Endothelial cell of umbilical vein (primary cell): ENCODE measurements at regions not wholly inside any gene's neighbourhood (a gene's known extent, or its start where the extent isn't known, plus 50 kb on each side); places are given as distances from the start of the nearest gene placed in this dataset.

Experiments used
- BruUV-seq: library from RNA; stranded (reverse); fragments of 400-500 nt; replicated peaks from 2 replicates; lab custom pipeline; 2021; lab: Mats Ljungman, UMichigan
- CTCF ChIA-PET: fragments of 300-600, 350-600 bp; sonication (Branson Sonifier 250); formaldehyde crosslinking; loops from one replicate; lab custom pipeline; 2021; ENCODE audit warnings: antibody characterized with exemption, inconsistent platforms; lab: Charles Lee
- POLR2A ChIA-PET: fragments of 300-600, 350-600 bp; sonication (Branson Sonifier 250); formaldehyde crosslinking; loops from one replicate; lab custom pipeline; 2021; ENCODE audit warnings: antibody characterized with exemption, inconsistent platforms; lab: Charles Lee
- DNase-seq: peaks from one replicate; pipeline ENCODE4 v3.0.0-alpha.2; 2011; ENCODE audit warnings: low read depth, low spot score
- FAIRE-seq: peaks from 2 replicates; lab custom pipeline; 2011; peaks lifted over from hg19 to GRCh38; lab: Jason Lieb, UNC
- H2AFZ ChIP-seq: 2 replicates; pipeline ENCODE4 v1.6.0; 2012; ENCODE audit warnings: low read depth, low read length, control low read depth, inconsistent platforms
- H3K27ac ChIP-seq: 2 replicates; pipeline ENCODE4 v1.5.1; 2011; ENCODE audit warnings: low read depth, mild to moderate bottlenecking, control low read depth, low read length, moderate library complexity; ENCODE audit not compliant: insufficient read depth
- H3K27me3 ChIP-seq, 2 experiments: 2 replicates each; pipeline versions ENCODE4 v1.6.0 to v1.6.1; 2011; ENCODE audit warnings: low read length in 2 of 2, mixed read lengths in 1 of 2; ENCODE audit not compliant: control insufficient read depth in 2 of 2, insufficient read depth in 2 of 2
- H3K36me3 ChIP-seq, 2 experiments: 2 replicates in 1 of 2; 3 replicates in 1 of 2; pipeline ENCODE4 v1.5.1; 2011; ENCODE audit warnings: low read length in 2 of 2, mild to moderate bottlenecking in 1 of 2, moderate library complexity in 1 of 2; ENCODE audit not compliant: control insufficient read depth in 2 of 2, insufficient read depth in 2 of 2; ENCODE audit errors: extremely low read depth in 1 of 2
- H3K4me1 ChIP-seq: 3 replicates; pipeline ENCODE4 v1.5.1; 2011; ENCODE audit warnings: mild to moderate bottlenecking, low read length; ENCODE audit not compliant: control insufficient read depth, insufficient read depth; ENCODE audit errors: extremely low read depth
- H3K4me2 ChIP-seq: 2 replicates; pipeline ENCODE4 v1.6.1; 2011; ENCODE audit warnings: low read length, control low read depth, mixed read lengths; ENCODE audit not compliant: insufficient read depth
- H3K4me3 ChIP-seq, 3 experiments: fragments of 200-600 bp in 1 of 3; sonication (generic), shearing (Covaris generic) in 1 of 3; replicated peaks in 1 of 3; 2 replicates each; pipeline ENCODE4 v1.5.1; 2011 to 2016; ENCODE audit warnings: control low read depth in 3 of 3, low read length in 3 of 3, mild to moderate bottlenecking in 2 of 3, inconsistent platforms in 1 of 3, low read depth in 1 of 3, moderate library complexity in 1 of 3; ENCODE audit not compliant: insufficient read depth in 1 of 3
- H3K79me2 ChIP-seq: 2 replicates; pipeline ENCODE4 v1.6.0; 2012; ENCODE audit warnings: low read length, inconsistent platforms; ENCODE audit not compliant: control insufficient read depth, insufficient read depth
- H3K9ac ChIP-seq: replicated peaks from 2 replicates; pipeline ENCODE3; 2011; ENCODE audit warnings: low read length, control low read depth; ENCODE audit not compliant: insufficient read depth; ENCODE audit errors: extremely low read depth
- H3K9me1 ChIP-seq: replicated peaks from 3 replicates; pipeline ENCODE4 v1.6.0; 2011; ENCODE audit warnings: mild to moderate bottlenecking, low read length; ENCODE audit not compliant: control insufficient read depth, insufficient read depth; ENCODE audit errors: extremely low read depth
- H3K9me3 ChIP-seq: replicated peaks from 2 replicates; pipeline ENCODE4 v1.5.1; 2012; ENCODE audit warnings: low read length, inconsistent platforms; ENCODE audit not compliant: control insufficient read depth, insufficient read depth
- H4K20me1 ChIP-seq: replicated peaks from 2 replicates; pipeline ENCODE3; 2011; ENCODE audit warnings: mild to moderate bottlenecking, low read length; ENCODE audit not compliant: control insufficient read depth, insufficient read depth; ENCODE audit errors: extremely low read depth
- CTCF ChIP-seq, 2 donors: IDR thresholded peaks; 1 replicate in 1 of 2; 2 replicates in 1 of 2; pipeline ENCODE4 v1.5.1; 2011; ENCODE audit warnings: low read length in 2 of 2, mild to moderate bottlenecking in 2 of 2, moderate library complexity in 2 of 2, control low read depth in 1 of 2, inconsistent platforms in 1 of 2, low read depth in 1 of 2; ENCODE audit not compliant: insufficient read depth in 1 of 2; ENCODE audit errors: extremely low read depth in 1 of 2
- EZH2 ChIP-seq: IDR thresholded peaks from 2 replicates; pipeline ENCODE4 v1.6.1; 2012; ENCODE audit warnings: borderline replicate concordance, low read depth, mild to moderate bottlenecking, moderate library complexity, low read length, inconsistent platforms; ENCODE audit not compliant: severe bottlenecking
- FOS ChIP-seq: IDR thresholded peaks from 2 replicates; pipeline ENCODE4 v1.6.1; 2011; ENCODE audit warnings: mild to moderate bottlenecking, low read length, moderate library complexity, borderline replicate concordance; ENCODE audit not compliant: insufficient read depth
- GATA2 ChIP-seq: IDR thresholded peaks from 2 replicates; pipeline ENCODE4 v1.7.0; 2011; ENCODE audit warnings: low read depth, mild to moderate bottlenecking, moderate library complexity, mixed read lengths, low read length; ENCODE audit not compliant: insufficient read length, insufficient read depth
- JUN ChIP-seq: IDR thresholded peaks from 2 replicates; pipeline ENCODE4 v1.6.1; 2011; ENCODE audit warnings: borderline replicate concordance, low read depth; ENCODE audit not compliant: insufficient read length, insufficient read depth
- MYC ChIP-seq: IDR thresholded peaks from one replicate; pipeline ENCODE4 v1.6.1; 2011; ENCODE audit warnings: mild to moderate bottlenecking, low read depth, low read length
- POLR2A ChIP-seq: IDR thresholded peaks from 2 replicates; pipeline ENCODE4 v1.6.1; 2012; ENCODE audit warnings: low read depth, mild to moderate bottlenecking, control low read depth, low read length
- POLR2AphosphoS5 ChIP-seq: IDR thresholded peaks from 2 replicates; pipeline ENCODE4 v1.6.1; 2012; ENCODE audit warnings: low read depth, mild to moderate bottlenecking, control low read depth, low read length, moderate library complexity; ENCODE audit not compliant: insufficient read depth
- dilution Hi-C: fragments of 300-500 bp; cut with MboI; formaldehyde crosslinking; loops from one replicate; pipeline ENCODE4 v1.15.0; 2019; ENCODE audit warnings: low sequenced_read_pairs; ENCODE audit not compliant: extremely low pct_ligation_motif_present
- intact Hi-C: fragments of 100-400 bp; cut with micrococcal nuclease; formaldehyde crosslinking; loops from one replicate; pipeline ENCODE4 v1.10.0; 2022
- TF ChIP-seq, protein P1 (sequence below): IDR thresholded peaks from 2 replicates; pipeline ENCODE4 v1.6.1; 2011; ENCODE audit not compliant: insufficient read depth, insufficient read length

GRCh38 chr7:132732321-132732865, 156.1 kb upstream of the PLXNA4 start:
- POLR2A ChIA-PET, result no interaction called here
- H3K79me2 ChIP-seq, result no peaks in the 10 kb centered on the region
- dilution Hi-C loops (no loop called here), intact Hi-C loops (no loop called here)
- H3K4me3 ChIP-seq, result no peak overlapping the region
- H3K27ac ChIP-seq, result no peak overlapping the region
- peaks cover 0 to 7% of the 10 kb centered on the region in 2 experiments for H3K27me3 ChIP-seq
- no peaks in the 10 kb centered on the region for H3K9me3 ChIP-seq
- H4K20me1 ChIP-seq, result no peaks in the 10 kb centered on the region
- H3K4me2 ChIP-seq, result no peak overlapping the region
- no peaks in the 10 kb centered on the region for H3K36me3 ChIP-seq
- no peak for FAIRE-seq
- CTCF ChIA-PET, result interaction anchor here (1.0 kb wide), 1 partner anchor 21 kb away, joined by 3 read pairs; no protein-coding TSS in a partner anchor
- DNase-seq, result no peak
- no peaks in the 10 kb centered on the region for H3K4me1 ChIP-seq
- TF ChIP-seq GATA2, result no peak
- TF ChIP-seq, protein P1, sequence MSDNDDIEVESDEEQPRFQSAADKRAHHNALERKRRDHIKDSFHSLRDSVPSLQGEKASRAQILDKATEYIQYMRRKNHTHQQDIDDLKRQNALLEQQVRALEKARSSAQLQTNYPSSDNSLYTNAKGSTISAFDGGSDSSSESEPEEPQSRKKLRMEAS, result no peak
- TF ChIP-seq POLR2A, result no peak
- TF ChIP-seq JUN, result no peak
- no peak for TF ChIP-seq POLR2AphosphoS5
- no peak for TF ChIP-seq FOS
- TF ChIP-seq MYC, result no peak
- no peak for TF ChIP-seq EZH2
- TF ChIP-seq CTCF (IDR thresholded peaks at IDR 0.05; ENCODE audit: extremely low read depth in 1 of 2, insufficient read depth in 1 of 2, low read depth in 1 of 2, low read length in 2 of 2), result no peak
- H3K9ac ChIP-seq, result no peak overlapping the region
- BruUV-seq, result no TSS peak
- H2AFZ ChIP-seq, result no peak overlapping the region
- H3K9me1 ChIP-seq, result no peaks in the 10 kb centered on the region
